ENCODE measurements at regions not wholly inside any gene's neighbourhood (a gene's known extent, or its start where the extent isn't known, plus 50 kb on each side); places are given as distances from the start of the nearest gene placed in this dataset.

DNA sequence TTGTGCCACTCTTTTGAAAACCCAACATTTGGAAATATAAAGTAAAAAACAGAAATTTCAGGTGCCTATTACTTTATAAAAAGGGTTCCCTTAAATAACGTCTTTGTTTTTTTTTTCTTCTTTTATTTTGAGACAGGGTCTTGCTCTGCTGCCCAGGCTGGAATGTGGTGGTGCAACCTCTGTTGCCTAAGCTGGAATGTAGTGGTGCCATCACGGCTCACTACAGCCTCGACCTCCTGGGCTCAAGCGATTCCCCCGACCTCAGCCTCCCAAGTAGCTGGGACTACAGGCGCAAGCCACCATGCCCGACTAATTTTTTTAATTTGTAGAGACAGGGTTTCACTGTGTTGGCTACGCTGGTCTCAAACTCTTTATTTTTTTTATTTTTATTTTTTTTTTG is 110.2 kb upstream of the HNRNPU start:
- H3K4me3 ChIP-seq (ENCODE audit: low read depth, low read length): no peak overlapping the region
- DNase-seq (ENCODE audit: low read depth): no peak

DNA sequence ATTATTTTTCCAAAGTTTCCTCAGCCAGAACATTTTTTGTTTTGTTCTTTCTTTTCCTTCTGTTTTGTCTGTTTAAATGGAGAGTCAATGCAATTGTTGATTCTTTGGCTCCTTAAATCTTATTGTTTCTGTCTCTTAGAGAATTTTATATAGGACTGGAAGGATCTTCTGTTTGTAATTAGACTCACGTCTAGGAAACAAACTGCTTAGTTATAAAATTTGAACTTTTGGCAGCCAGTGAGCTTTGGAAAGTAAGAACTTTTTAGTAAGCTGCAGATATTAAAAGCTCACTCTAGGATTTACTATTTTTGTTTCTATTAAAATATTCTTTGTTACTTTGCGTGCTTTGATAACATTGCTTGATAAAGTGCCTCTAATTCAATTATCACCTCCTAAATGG is 109.8 kb upstream of the HNRNPU start:
- H3K4me3 ChIP-seq (ENCODE audit: low read depth, low read length): no peak overlapping the region
- TF ChIP-seq, protein P1, sequence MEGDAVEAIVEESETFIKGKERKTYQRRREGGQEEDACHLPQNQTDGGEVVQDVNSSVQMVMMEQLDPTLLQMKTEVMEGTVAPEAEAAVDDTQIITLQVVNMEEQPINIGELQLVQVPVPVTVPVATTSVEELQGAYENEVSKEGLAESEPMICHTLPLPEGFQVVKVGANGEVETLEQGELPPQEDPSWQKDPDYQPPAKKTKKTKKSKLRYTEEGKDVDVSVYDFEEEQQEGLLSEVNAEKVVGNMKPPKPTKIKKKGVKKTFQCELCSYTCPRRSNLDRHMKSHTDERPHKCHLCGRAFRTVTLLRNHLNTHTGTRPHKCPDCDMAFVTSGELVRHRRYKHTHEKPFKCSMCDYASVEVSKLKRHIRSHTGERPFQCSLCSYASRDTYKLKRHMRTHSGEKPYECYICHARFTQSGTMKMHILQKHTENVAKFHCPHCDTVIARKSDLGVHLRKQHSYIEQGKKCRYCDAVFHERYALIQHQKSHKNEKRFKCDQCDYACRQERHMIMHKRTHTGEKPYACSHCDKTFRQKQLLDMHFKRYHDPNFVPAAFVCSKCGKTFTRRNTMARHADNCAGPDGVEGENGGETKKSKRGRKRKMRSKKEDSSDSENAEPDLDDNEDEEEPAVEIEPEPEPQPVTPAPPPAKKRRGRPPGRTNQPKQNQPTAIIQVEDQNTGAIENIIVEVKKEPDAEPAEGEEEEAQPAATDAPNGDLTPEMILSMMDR (conservative IDR thresholded peaks at IDR 0.05; ENCODE audit: low read depth, low read length): no peak
- no peak for DNase-seq (ENCODE audit: low read depth)

More for the DNA sequence above, 110.2 kb upstream of the HNRNPU start:
- TF ChIP-seq, protein P1 (conservative IDR thresholded peaks at IDR 0.05; ENCODE audit: low read depth, low read length): no peak

DNA sequence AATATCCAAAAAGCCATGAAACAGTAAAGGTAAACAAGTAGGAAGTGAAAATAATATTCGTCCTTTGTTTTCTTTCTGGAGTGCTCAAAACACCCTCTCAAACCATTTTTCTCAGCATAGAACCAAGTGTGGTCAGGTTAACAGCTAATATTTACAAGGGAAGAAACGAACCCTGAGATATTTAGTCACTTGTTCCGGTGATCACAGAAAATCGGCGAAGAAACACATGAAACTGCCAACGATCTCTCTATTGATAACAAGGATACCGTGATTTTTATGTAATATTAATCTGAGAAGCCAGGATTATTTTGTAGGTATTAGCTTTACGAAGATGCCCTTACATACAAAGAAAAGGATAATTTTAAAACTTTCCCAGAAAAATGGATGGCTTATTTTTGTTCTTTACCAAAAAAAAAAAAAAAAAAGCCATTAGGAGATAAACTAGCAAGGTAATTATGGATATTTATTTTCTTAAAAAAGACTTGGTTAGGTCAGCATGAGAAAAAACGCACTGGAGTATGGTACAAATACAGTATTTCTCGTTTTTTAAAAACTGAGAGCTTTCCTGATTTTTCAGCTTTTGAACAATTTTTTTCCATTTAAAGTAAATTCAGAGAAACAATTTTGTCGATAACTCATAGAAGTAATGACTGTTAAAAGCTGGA is 107.3 kb upstream of the HNRNPU start:
- DNase-seq (ENCODE audit: low read depth): no peak

DNA sequence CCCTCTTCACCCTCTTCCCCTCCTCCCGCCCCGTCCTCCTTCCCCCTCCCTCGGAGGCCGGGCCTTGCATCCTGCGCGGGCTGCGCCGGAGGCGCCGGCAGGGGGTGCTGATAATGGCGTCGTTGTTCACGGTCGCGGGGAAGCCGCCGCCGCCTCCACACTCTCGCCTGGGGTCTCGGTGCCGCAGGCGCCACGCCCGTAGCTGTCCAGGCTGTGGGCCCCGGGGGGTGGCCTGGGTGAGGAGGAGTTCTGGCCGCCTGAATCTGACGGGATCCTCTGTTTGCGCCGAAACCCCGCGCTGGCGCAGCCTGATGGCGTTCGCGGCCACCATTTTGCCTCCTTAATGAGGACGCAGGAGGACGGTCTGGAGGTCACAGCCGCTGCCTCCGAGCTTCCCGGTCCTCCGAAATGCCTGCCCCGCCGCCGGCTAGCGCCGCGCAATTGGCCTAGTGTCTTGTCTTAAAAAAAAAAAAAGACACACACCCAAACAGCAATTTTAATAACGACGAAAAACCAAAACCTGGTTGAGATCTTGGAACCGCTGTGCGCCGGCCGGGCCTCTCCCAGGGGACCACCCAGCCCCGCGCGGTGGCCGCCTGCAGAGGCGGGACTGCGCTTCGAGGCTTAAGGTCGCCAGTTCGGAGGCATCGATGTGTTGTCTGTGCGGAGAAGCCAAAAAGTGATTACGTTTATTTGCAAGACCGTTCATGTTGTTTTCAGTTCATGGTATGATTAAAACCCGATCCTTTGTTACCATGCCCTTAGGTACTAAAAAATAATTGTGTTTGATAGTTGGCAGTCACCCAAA is 106.6 kb upstream of the HNRNPU start:
- DNase-seq (ENCODE audit: low read depth): peak; percentile 98
- H3K4me3 ChIP-seq (ENCODE audit: low read depth, low read length): peak overlapping the region; percentile 78
- TF ChIP-seq, protein P1 (conservative IDR thresholded peaks at IDR 0.05; ENCODE audit: low read depth, low read length): peak; percentile 62

More for the DNA sequence above, 107.3 kb upstream of the HNRNPU start:
- H3K4me3 ChIP-seq (ENCODE audit: low read depth, low read length): peak overlapping the region; percentile 78
- TF ChIP-seq, protein P1 (conservative IDR thresholded peaks at IDR 0.05; ENCODE audit: low read depth, low read length): no peak

DNA sequence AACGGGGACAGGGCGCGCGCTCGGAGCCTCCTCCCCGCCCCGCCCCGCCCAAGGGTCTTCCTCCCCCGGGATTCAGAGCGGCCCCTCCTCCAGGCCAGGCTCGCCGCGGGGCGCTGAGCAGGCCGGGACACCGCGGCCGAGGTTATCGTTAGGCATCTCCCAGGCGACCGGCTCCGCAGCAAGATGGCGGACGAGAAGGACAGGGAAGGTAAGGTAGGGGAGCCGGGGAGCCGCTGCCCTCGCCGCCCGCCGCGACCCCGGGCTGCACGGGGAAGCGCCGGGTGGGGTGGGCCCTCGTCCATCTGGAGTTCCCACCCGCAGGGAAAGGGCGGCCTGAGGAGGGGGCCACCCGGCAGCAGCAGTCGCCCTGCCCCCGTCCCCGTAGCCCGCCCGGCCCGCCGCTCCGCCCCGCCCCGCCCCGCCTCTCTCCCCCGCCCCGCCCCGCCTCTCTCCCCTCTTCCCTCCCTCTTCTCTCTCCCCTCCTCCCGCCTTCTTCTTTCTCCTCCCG is 105.9 kb upstream of the HNRNPU start:
- TF ChIP-seq, protein P1 (conservative IDR thresholded peaks at IDR 0.05; ENCODE audit: low read depth, low read length): no peak
- no peak for DNase-seq (ENCODE audit: low read depth)
- H3K4me3 ChIP-seq (ENCODE audit: low read depth, low read length): peak overlapping the region; percentile 78

DNA sequence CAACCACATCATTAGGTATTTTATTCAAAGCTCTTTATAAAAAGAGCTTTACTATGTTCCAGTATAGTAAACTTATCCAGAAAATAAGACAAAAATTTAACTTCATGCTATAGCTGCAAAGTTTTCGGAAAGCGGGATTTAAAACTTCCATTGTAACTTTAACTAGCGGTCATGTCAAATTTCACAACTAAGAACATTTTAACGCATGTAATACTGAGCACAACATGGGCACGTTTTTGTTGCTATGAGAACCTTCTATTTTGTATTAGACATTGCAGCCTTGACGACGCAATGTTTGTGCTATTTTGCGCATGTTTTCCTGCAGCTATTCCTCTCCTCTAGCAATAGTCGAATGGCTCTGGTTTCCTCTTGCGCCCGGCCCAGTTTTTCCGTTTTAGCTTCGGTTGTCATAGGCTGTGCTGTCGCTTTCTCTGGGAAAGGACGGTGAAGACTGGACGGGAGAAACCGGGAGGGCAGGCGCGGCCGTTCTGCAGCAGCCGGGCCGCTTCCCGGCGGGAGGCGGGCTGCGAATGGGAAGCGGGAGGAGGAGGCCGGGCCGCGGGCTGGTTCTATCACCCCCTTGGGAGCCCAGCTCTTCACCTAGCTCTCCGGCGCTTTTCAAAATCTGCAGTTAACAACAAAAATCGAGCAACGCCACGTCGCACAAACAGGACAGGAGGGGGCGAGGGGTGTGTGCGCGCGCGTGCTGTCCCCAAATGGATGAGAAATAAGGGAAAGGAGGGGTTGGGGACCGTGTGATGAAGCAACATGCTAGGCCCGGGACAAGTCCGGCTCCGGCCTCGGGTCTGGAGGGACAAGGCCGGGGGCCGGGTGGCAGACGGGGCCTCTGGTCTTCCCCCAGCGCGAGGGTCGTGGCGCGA is 105.3 kb upstream of the HNRNPU start:
- H3K4me3 ChIP-seq (ENCODE audit: low read depth, low read length): peak overlapping the region; percentile 78
- TF ChIP-seq, protein P1 (conservative IDR thresholded peaks at IDR 0.05; ENCODE audit: low read depth, low read length): no peak
- DNase-seq (ENCODE audit: low read depth): peak; percentile 97
